H9 (cell line): ENCODE measurements at regions not wholly inside any gene's neighbourhood (a gene's known extent, or its start where the extent isn't known, plus 50 kb on each side); places are given as distances from the start of the nearest gene placed in this dataset.

Experiments used
- DNase-seq: peaks from one replicate; pipeline ENCODE4 v3.0.0-alpha.2; 2017
- H2AFZ ChIP-seq: one replicate; pipeline ENCODE4 v1.6.1; 2013; ENCODE audit warnings: mild to moderate bottlenecking, low read length, control low read depth, moderate library complexity
- H2AK5ac ChIP-seq: 2 replicates; pipeline ENCODE4 v1.6.1; 2013; ENCODE audit warnings: low read length, control low read depth, mixed read lengths; ENCODE audit not compliant: insufficient read length
- H2BK120ac ChIP-seq: one replicate; pipeline ENCODE4 v1.6.1; 2013; ENCODE audit warnings: low read depth, mild to moderate bottlenecking, low read length, control low read depth, inconsistent platforms; ENCODE audit not compliant: poor library complexity, severe bottlenecking
- H2BK12ac ChIP-seq: 2 replicates; pipeline ENCODE4 v1.6.1; 2013; ENCODE audit warnings: low read length, control low read depth, mixed read lengths, low read depth; ENCODE audit not compliant: insufficient read length
- H2BK15ac ChIP-seq: 2 replicates; pipeline ENCODE4 v1.6.1; 2013; ENCODE audit warnings: low read depth, low read length, control low read depth
- H2BK20ac ChIP-seq: one replicate; pipeline ENCODE4 v1.6.1; 2013; ENCODE audit warnings: low read depth, mild to moderate bottlenecking, low read length, control low read depth, inconsistent platforms; ENCODE audit not compliant: poor library complexity, severe bottlenecking
- H2BK5ac ChIP-seq: 2 replicates; pipeline ENCODE4 v1.6.1; 2013; ENCODE audit warnings: low read length, control low read depth, mixed read lengths; ENCODE audit not compliant: insufficient read length
- H3K14ac ChIP-seq: 2 replicates; pipeline ENCODE4 v1.6.1; 2013; ENCODE audit warnings: low read length, control low read depth; ENCODE audit not compliant: insufficient read depth
- H3K18ac ChIP-seq: 2 replicates; pipeline ENCODE4 v1.6.1; 2013; ENCODE audit warnings: low read depth, mild to moderate bottlenecking, mixed read lengths, low read length, control low read depth; ENCODE audit not compliant: insufficient read length
- H3K23ac ChIP-seq: 2 replicates; pipeline ENCODE4 v1.6.1; 2013; ENCODE audit warnings: low read length, control low read depth, mixed read lengths, low read depth; ENCODE audit not compliant: insufficient read length
- H3K23me2 ChIP-seq: 2 replicates; pipeline ENCODE4 v1.6.1; 2013; ENCODE audit warnings: low read depth, mild to moderate bottlenecking, mixed read lengths, low read length, control low read depth; ENCODE audit not compliant: insufficient read length, poor library complexity, severe bottlenecking
- H3K27ac ChIP-seq: 2 replicates; pipeline ENCODE4 v1.5.1; 2013; ENCODE audit warnings: low read length, control low read depth, mixed read lengths, low read depth; ENCODE audit not compliant: insufficient read length
- H3K27me3 ChIP-seq: 2 replicates; pipeline ENCODE4 v1.6.1; 2013; ENCODE audit warnings: low read length, control low read depth, inconsistent platforms; ENCODE audit not compliant: insufficient read depth
- H3K4ac ChIP-seq: 2 replicates; pipeline ENCODE4 v1.6.1; 2013; ENCODE audit warnings: low read depth, mild to moderate bottlenecking, control low read depth, inconsistent platforms, low read length, moderate library complexity
- H3K4me1 ChIP-seq: 2 replicates; pipeline ENCODE4 v1.6.1; 2013; ENCODE audit warnings: low read length, control low read depth, inconsistent platforms; ENCODE audit not compliant: insufficient read depth
- H3K4me2 ChIP-seq: 2 replicates; pipeline ENCODE4 v1.6.1; 2013; ENCODE audit warnings: low read length, control low read depth, mixed read lengths; ENCODE audit not compliant: insufficient read length, insufficient read depth
- H3K56ac ChIP-seq: 2 replicates; pipeline ENCODE4 v1.6.1; 2013; ENCODE audit warnings: low read depth, mild to moderate bottlenecking, mixed read lengths, low read length, control low read depth; ENCODE audit not compliant: insufficient read length
- H3K79me1 ChIP-seq: 2 replicates; pipeline ENCODE4 v1.6.1; 2013; ENCODE audit warnings: low read depth, mild to moderate bottlenecking, moderate library complexity, low read length, control low read depth, inconsistent platforms; ENCODE audit not compliant: insufficient read depth, poor library complexity, severe bottlenecking
- H3K79me2 ChIP-seq: 2 replicates; pipeline ENCODE4 v1.6.1; 2013; ENCODE audit warnings: low read length, control low read depth, inconsistent platforms; ENCODE audit not compliant: insufficient read depth
- H3K9ac ChIP-seq: 2 replicates; pipeline ENCODE4 v1.6.1; 2013; ENCODE audit warnings: low read length, control low read depth, mixed read lengths; ENCODE audit not compliant: insufficient read length; ENCODE audit errors: extremely low read depth
- H3K9me3 ChIP-seq: one replicate; pipeline ENCODE4 v1.6.1; 2013; ENCODE audit warnings: low read depth, low read length, inconsistent platforms; ENCODE audit not compliant: control insufficient read depth
- H3T11ph ChIP-seq: one replicate; pipeline ENCODE4 v1.6.1; 2013; ENCODE audit warnings: mild to moderate bottlenecking, low read length, control low read depth, inconsistent platforms
- H4K20me1 ChIP-seq: one replicate; pipeline ENCODE4 v1.6.1; 2013; ENCODE audit not compliant: control insufficient read depth, insufficient read length, insufficient read depth
- H4K5ac ChIP-seq: 2 replicates; pipeline ENCODE4 v1.6.1; 2013; ENCODE audit warnings: low read depth, mild to moderate bottlenecking, mixed read lengths, low read length, control low read depth; ENCODE audit not compliant: insufficient read length
- H4K8ac ChIP-seq: replicated peaks from 2 replicates; pipeline ENCODE4 v1.6.1; 2013; ENCODE audit warnings: low read length, control low read depth, mixed read lengths, low read depth; ENCODE audit not compliant: insufficient read length
- H4K91ac ChIP-seq: 2 replicates; pipeline ENCODE4 v1.6.1; 2013; ENCODE audit warnings: low read depth, mild to moderate bottlenecking, moderate library complexity, mixed read lengths, low read length, control low read depth; ENCODE audit not compliant: insufficient read length
- H3K27ac Mint-ChIP-seq, 3 experiments: 2 replicates in 2 of 3; 3 replicates in 1 of 3; pipeline ENCODE4 v1.8.0; 2020 to 2021; ENCODE audit warnings: mixed read lengths in 3 of 3, mild to moderate bottlenecking in 1 of 3, moderate library complexity in 1 of 3
- H3K27me3 Mint-ChIP-seq: 2 replicates; pipeline ENCODE4 v1.8.0; 2021; ENCODE audit warnings: low read depth, mild to moderate bottlenecking, moderate library complexity, mixed read lengths
- H3K36me3 Mint-ChIP-seq, 3 experiments: 2 replicates in 2 of 3; 3 replicates in 1 of 3; pipeline ENCODE4 v1.8.0; 2020 to 2021; ENCODE audit warnings: low read depth in 3 of 3, mixed read lengths in 3 of 3; ENCODE audit not compliant: insufficient read depth in 1 of 3
- H3K4me1 Mint-ChIP-seq, 2 experiments: 2 replicates each; pipeline ENCODE4 v1.8.0; 2020; ENCODE audit warnings: mixed read lengths in 2 of 2
- H3K4me3 Mint-ChIP-seq, 2 experiments: 2 replicates in 1 of 2; 3 replicates in 1 of 2; pipeline ENCODE4 v1.8.0; 2020 to 2021; ENCODE audit warnings: mild to moderate bottlenecking in 2 of 2, mixed read lengths in 2 of 2, moderate library complexity in 1 of 2
- H3K9me3 Mint-ChIP-seq, 2 experiments: 2 replicates in 1 of 2; 3 replicates in 1 of 2; pipeline ENCODE4 v1.8.0; 2020; ENCODE audit warnings: mild to moderate bottlenecking in 2 of 2, mixed read lengths in 2 of 2, moderate library complexity in 1 of 2
- CTCF ChIP-seq: fragments of 200-600 bp; sonication (generic); conservative IDR thresholded peaks from 3 replicates; pipeline ENCODE4 v1.8.0; 2021; ENCODE audit warnings: antibody characterized with exemption, mild to moderate bottlenecking
- WGBS: extraction: QIAGEN DNeasy Blood & Tissue Kit; methylation state at CpG from one replicate; pipeline ENCODE4 v1.1.7; 2013; ENCODE audit warnings: missing lambda C conversion rate, low lambda C conversion rate, mixed read lengths; ENCODE audit not compliant: insufficient read length; ENCODE audit errors: extremely low coverage; 5-methylcytosine and 5-hydroxymethylcytosine counted together

- no peaks in the 10 kb centered on the region for H3K9me3 ChIP-seq
- no peak overlapping the region for H4K91ac ChIP-seq
- no peak overlapping the region for H4K5ac ChIP-seq
- H3K9me3 Mint-ChIP-seq, result peaks cover 16 to 51% of the 10 kb centered on the region in 2 experiments
- no peaks in the 10 kb centered on the region for H3K4me1 ChIP-seq
- peaks cover 5% of the 10 kb centered on the region for H3K27me3 Mint-ChIP-seq
- no peak overlapping the region for H3K27ac ChIP-seq
- H2AFZ ChIP-seq, result no peak overlapping the region
- no peak overlapping the region for H3K23ac ChIP-seq
- H3K4me1 Mint-ChIP-seq, result no peaks in the 10 kb centered on the region
- H3K23me2 ChIP-seq, result no peaks in the 10 kb centered on the region
- no peak overlapping the region for H2BK120ac ChIP-seq
- H3K56ac ChIP-seq, result no peak overlapping the region
- H2BK20ac ChIP-seq, result no peak overlapping the region
- no peak overlapping the region for H4K8ac ChIP-seq
- no peak overlapping the region for H3K18ac ChIP-seq
- no peaks in the 10 kb centered on the region for H3K79me1 ChIP-seq
- no peaks in the 10 kb centered on the region for H3K79me2 ChIP-seq
- DNase-seq, result no peak
- no peak overlapping the region for H3K4me3 Mint-ChIP-seq
- no peak overlapping the region for H3K4ac ChIP-seq
- no peak overlapping the region for H3K14ac ChIP-seq
- no peak overlapping the region for H2BK5ac ChIP-seq
- no peaks in the 10 kb centered on the region for H3K27me3 ChIP-seq
- H3K4me2 ChIP-seq, result no peak overlapping the region
- no peaks in the 10 kb centered on the region for H4K20me1 ChIP-seq
- WGBS, result no CpG with 5 or more reads among the region's 6 CpGs
- no peak overlapping the region for H3K27ac Mint-ChIP-seq
- no peak overlapping the region for H3T11ph ChIP-seq
- H2AK5ac ChIP-seq, result no peak overlapping the region
- no peak overlapping the region for H2BK15ac ChIP-seq
- H3K36me3 Mint-ChIP-seq, result peaks cover 6 to 7% (median 7%) of the 10 kb centered on the region in 3 experiments; a peak in 3 of 7 replicates
- no peak overlapping the region for H3K9ac ChIP-seq
- TF ChIP-seq CTCF, result no peak
- no peak overlapping the region for H2BK12ac ChIP-seq
Measured at GRCh38 chr9:32709871-32710270, 73.5 kb upstream of the TMEM215 start.
